GM12878 (cell line): ENCODE measurements at regions not wholly inside any gene's neighbourhood (a gene's known extent, or its start where the extent isn't known, plus 50 kb on each side); places are given as distances from the start of the nearest gene placed in this dataset.

ENCODE experiments used
- ATAC-seq: fragments of 200-7000 bp; cut with Tn5 transposase; 3 replicates; pipeline ENCODE4 v1.9.1; 2020; ENCODE audit warnings: mild to moderate bottlenecking, moderate library complexity
- BruUV-seq: library from RNA; stranded (reverse); fragments of 400-500 nt; replicated peaks from 2 replicates; lab custom pipeline; 2021; lab: Mats Ljungman, UMichigan
- CTCF ChIA-PET: fragments of 300-600 bp; sonication (Branson Sonifier 250); formaldehyde crosslinking; extraction: SDS; loops from one replicate; lab custom pipeline; 2021; ENCODE audit warnings: inconsistent platforms; lab: Yijun Ruan, JAX
- POLR2A ChIA-PET: fragments of 350-600 bp; formaldehyde crosslinking; extraction: SDS; loops from one replicate; lab custom pipeline; 2021; ENCODE audit warnings: inconsistent platforms; lab: Charles Lee
- RAD21 ChIA-PET: fragments of 300-600 bp; sonication (Branson Sonifier 250); formaldehyde crosslinking; loops from one replicate; lab custom pipeline; 2023; ENCODE audit warnings: antibody characterized with exemption; ENCODE audit not compliant: unreplicated experiment; lab: Charles Lee
- SMC1A ChIA-PET: fragments of 300-600 bp; sonication (Branson Sonifier 250); formaldehyde crosslinking; loops from one replicate; lab custom pipeline; 2023; ENCODE audit not compliant: unreplicated experiment, uncharacterized antibody; lab: Charles Lee
- DNase-seq: peaks from one replicate; pipeline ENCODE4 v3.0.0-alpha.2; 2011; ENCODE audit warnings: low read depth, low spot score
- FAIRE-seq: peaks from 3 replicates; lab custom pipeline; 2011; peaks lifted over from hg19 to GRCh38; lab: Jason Lieb, UNC
- H2AFZ ChIP-seq: 2 replicates; pipeline ENCODE4 v1.6.0; 2011; ENCODE audit warnings: low read depth, low read length, control low read depth; ENCODE audit not compliant: control insufficient read depth
- H3K27ac ChIP-seq: 2 replicates; pipeline ENCODE4 v1.5.1; 2011; ENCODE audit warnings: control low read depth; ENCODE audit not compliant: control insufficient read depth, insufficient read depth
- H3K27me3 ChIP-seq, 2 experiments: replicated peaks in 1 of 2; 2 replicates each; pipeline versions ENCODE4 v1.6.0 to v1.6.1; 2011; ENCODE audit warnings: low read length in 1 of 2; ENCODE audit not compliant: control insufficient read depth in 2 of 2, insufficient read depth in 2 of 2
- H3K36me3 ChIP-seq, 2 experiments: 2 replicates each; pipeline ENCODE4 v1.5.1; 2011; ENCODE audit warnings: low read length in 1 of 2; ENCODE audit not compliant: control insufficient read depth in 2 of 2, insufficient read depth in 2 of 2
- H3K4me1 ChIP-seq: 2 replicates; pipeline ENCODE4 v1.6.1; 2011; ENCODE audit warnings: mild to moderate bottlenecking, low read length, moderate library complexity, mixed read lengths; ENCODE audit not compliant: control insufficient read depth, insufficient read depth
- H3K4me2 ChIP-seq: 2 replicates; pipeline ENCODE4 v1.6.0; 2011; ENCODE audit warnings: control low read depth; ENCODE audit not compliant: control insufficient read depth, insufficient read depth
- H3K4me3 ChIP-seq: fragments of 200-600 bp; sonication (generic); 2 replicates; pipeline ENCODE4 v1.5.1; 2016
- H3K79me2 ChIP-seq: 2 replicates; pipeline ENCODE4 v1.6.0; 2011; ENCODE audit warnings: low read length; ENCODE audit not compliant: control insufficient read depth, insufficient read depth
- H3K9ac ChIP-seq: 2 replicates; pipeline ENCODE4 v1.8.0; 2011; ENCODE audit warnings: low read length, control low read depth, mixed read lengths; ENCODE audit not compliant: control insufficient read depth, insufficient read depth
- H3K9me3 ChIP-seq: replicated peaks from 3 replicates; pipeline ENCODE4 v1.5.1; 2011; ENCODE audit warnings: mild to moderate bottlenecking, low read length; ENCODE audit not compliant: control insufficient read depth, insufficient read depth
- H4K20me1 ChIP-seq: 2 replicates; pipeline ENCODE4 v1.6.0; 2011; ENCODE audit not compliant: control insufficient read depth, insufficient read depth
- CREM ChIP-seq: IDR thresholded peaks from 2 replicates; pipeline ENCODE4 v1.6.1; 2014; ENCODE audit warnings: antibody characterized with exemption, low read depth
- MEF2A ChIP-seq: IDR thresholded peaks from 2 replicates; pipeline ENCODE4 v1.6.1; 2011; ENCODE audit warnings: low read depth, mild to moderate bottlenecking, low read length, moderate library complexity; ENCODE audit not compliant: insufficient read depth
- PML ChIP-seq: IDR thresholded peaks from 2 replicates; pipeline ENCODE4 v1.6.1; 2012; ENCODE audit warnings: low read length, inconsistent platforms
- RAD51 ChIP-seq: fragments of 450-650 bp; IDR thresholded peaks from 2 replicates; pipeline ENCODE4 v1.6.1; 2016; ENCODE audit warnings: moderate library complexity, mild to moderate bottlenecking, inconsistent platforms
- SIN3A ChIP-seq: IDR thresholded peaks from 2 replicates; pipeline ENCODE4 v1.6.1; 2012; ENCODE audit warnings: low read depth, low read length, improper control_type of control experiment
- SMC3 ChIP-seq: IDR thresholded peaks from 2 replicates; pipeline ENCODE4 v1.6.1; 2011; ENCODE audit warnings: low read length, improper control_type of control experiment, borderline replicate concordance
- SUPT20H ChIP-seq: IDR thresholded peaks from 2 replicates; pipeline ENCODE4 v1.6.1; 2011; ENCODE audit warnings: low read depth, mild to moderate bottlenecking, low read length, moderate library complexity, borderline replicate concordance; ENCODE audit not compliant: control insufficient read depth
- USF1 ChIP-seq: IDR thresholded peaks from 2 replicates; pipeline ENCODE4 v1.6.1; 2011; ENCODE audit warnings: borderline replicate concordance, low read depth, mild to moderate bottlenecking, moderate library complexity, mixed read lengths, low read length; ENCODE audit not compliant: insufficient read depth; ENCODE audit errors: extremely low read length
- ZBED1 ChIP-seq: IDR thresholded peaks from 2 replicates; pipeline ENCODE4 v1.6.1; 2016; ENCODE audit warnings: borderline replicate concordance
- ZSCAN29 ChIP-seq: fragments of 450-650 bp; IDR thresholded peaks from 2 replicates; pipeline ENCODE4 v1.6.1; 2017; ENCODE audit warnings: mild to moderate bottlenecking, moderate library complexity
- WGBS: methylation state at CpG from one replicate; pipeline ENCODE4 v1.1.6; 2016; ENCODE audit warnings: low lambda C conversion rate; ENCODE audit not compliant: insufficient replicate concordance, insufficient coverage; ENCODE audit errors: missing lambda C conversion rate; 5-methylcytosine and 5-hydroxymethylcytosine counted together
- in situ Hi-C: fragments of 300-500 bp; cut with MboI; formaldehyde crosslinking; loops from 9 replicates; pipeline ENCODE4 v1.14.3; 2018; ENCODE audit warnings: mixed read lengths
- intact Hi-C: fragments of 100-400 bp; cut with micrococcal nuclease; formaldehyde crosslinking; loops from one replicate; pipeline ENCODE4 v1.14.2; 2022; ENCODE audit not compliant: unreplicated experiment
- TF ChIP-seq, protein P1 (sequence below): fragments of 450-650 bp; formaldehyde crosslinking; IDR thresholded peaks from 2 replicates; pipeline ENCODE4 v1.4.0; 2022; ENCODE audit warnings: mild to moderate bottlenecking, moderate library complexity
- TF ChIP-seq, protein P2 (sequence below): fragments of 450-650 bp; IDR thresholded peaks from 2 replicates; pipeline ENCODE4 v1.6.1; 2016; ENCODE audit warnings: mild to moderate bottlenecking

GRCh38 chr16:52002026-52002425, 544.9 kb downstream of the TOX3 start:
- no peaks in the 10 kb centered on the region for H3K9me3 ChIP-seq
- H4K20me1 ChIP-seq, result no peaks in the 10 kb centered on the region
- intact Hi-C loops, result no loop called here
- BruUV-seq, result no TSS peak
- DNase-seq, result no peak
- ChIA-PET SMC1A (no interaction called here), POLR2A (no interaction called here), RAD21 (no interaction called here), CTCF (no interaction called here)
- no peaks in the 10 kb centered on the region for H3K4me1 ChIP-seq
- no peak overlapping the region for H2AFZ ChIP-seq
- in situ Hi-C loops, result no loop called here
- no peak overlapping the region for H3K9ac ChIP-seq
- H3K79me2 ChIP-seq, result no peaks in the 10 kb centered on the region
- H3K27ac ChIP-seq, result no peak overlapping the region
- FAIRE-seq, result no peak
- H3K27me3 ChIP-seq, result no peaks in the 10 kb centered on the region
- 51% methylated on average over 6 of the region's 6 CpGs for WGBS
- no peak overlapping the region for H3K4me2 ChIP-seq
- H3K4me3 ChIP-seq, result no peak overlapping the region
- H3K36me3 ChIP-seq, result no peaks in the 10 kb centered on the region
- TF ChIP-seq SUPT20H (no peak), PML (no peak), RAD51 (no peak), ZBED1 (no peak), CREM (no peak), SMC3 (no peak), SIN3A (no peak), MEF2A (no peak), ZSCAN29 (no peak), USF1 (no peak)
- TF ChIP-seq, protein P1, sequence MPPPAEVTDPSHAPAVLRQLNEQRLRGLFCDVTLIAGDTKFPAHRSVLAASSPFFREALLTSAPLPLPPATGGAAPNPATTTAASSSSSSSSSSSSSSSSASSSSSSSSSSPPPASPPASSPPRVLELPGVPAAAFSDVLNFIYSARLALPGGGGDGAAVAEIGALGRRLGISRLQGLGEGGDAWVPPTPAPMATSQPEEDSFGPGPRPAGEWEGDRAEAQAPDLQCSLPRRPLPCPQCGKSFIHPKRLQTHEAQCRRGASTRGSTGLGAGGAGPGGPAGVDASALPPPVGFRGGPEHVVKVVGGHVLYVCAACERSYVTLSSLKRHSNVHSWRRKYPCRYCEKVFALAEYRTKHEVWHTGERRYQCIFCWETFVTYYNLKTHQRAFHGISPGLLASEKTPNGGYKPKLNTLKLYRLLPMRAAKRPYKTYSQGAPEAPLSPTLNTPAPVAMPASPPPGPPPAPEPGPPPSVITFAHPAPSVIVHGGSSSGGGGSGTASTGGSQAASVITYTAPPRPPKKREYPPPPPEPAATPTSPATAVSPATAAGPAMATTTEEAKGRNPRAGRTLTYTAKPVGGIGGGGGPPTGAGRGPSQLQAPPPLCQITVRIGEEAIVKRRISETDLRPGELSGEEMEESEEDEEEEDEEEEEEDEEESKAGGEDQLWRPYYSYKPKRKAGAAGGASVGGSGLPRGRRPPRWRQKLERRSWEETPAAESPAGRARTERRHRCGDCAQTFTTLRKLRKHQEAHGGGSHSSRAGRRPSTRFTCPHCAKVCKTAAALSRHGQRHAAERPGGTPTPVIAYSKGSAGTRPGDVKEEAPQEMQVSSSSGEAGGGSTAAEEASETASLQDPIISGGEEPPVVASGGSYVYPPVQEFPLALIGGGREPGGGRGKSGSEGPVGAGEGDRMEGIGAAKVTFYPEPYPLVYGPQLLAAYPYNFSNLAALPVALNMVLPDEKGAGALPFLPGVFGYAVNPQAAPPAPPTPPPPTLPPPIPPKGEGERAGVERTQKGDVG (CRISPR knock-in tag), result no peak
- TF ChIP-seq, protein P2, sequence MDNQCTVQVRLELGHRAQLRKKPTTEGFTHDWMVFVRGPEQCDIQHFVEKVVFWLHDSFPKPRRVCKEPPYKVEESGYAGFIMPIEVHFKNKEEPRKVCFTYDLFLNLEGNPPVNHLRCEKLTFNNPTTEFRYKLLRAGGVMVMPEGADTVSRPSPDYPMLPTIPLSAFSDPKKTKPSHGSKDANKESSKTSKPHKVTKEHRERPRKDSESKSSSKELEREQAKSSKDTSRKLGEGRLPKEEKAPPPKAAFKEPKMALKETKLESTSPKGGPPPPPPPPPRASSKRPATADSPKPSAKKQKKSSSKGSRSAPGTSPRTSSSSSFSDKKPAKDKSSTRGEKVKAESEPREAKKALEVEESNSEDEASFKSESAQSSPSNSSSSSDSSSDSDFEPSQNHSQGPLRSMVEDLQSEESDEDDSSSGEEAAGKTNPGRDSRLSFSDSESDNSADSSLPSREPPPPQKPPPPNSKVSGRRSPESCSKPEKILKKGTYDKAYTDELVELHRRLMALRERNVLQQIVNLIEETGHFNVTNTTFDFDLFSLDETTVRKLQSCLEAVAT, result no peak
- no peak for ATAC-seq
